ENCODE measurements at regions not wholly inside any gene's neighbourhood (a gene's known extent, or its start where the extent isn't known, plus 50 kb on each side); places are given as distances from the start of the nearest gene placed in this dataset.

GRCh38 chr9:86697213-86697612, 250.1 kb downstream of the GAS1 start:
- H3K4me2 ChIP-seq (ENCODE audit: insufficient read depth, low read length), result no peak overlapping the region
- DNase-seq (ENCODE audit: extremely low read depth in 1 of 4, low spot score in 3 of 4), result no peak
- ChIA-PET POLR2A (interaction anchor here (0.6 kb wide), 1 partner anchor 38 kb away, joined by 3 read pairs; no protein-coding TSS in a partner anchor), CTCF (ENCODE audit: low intra/inter-chr PET ratio) (no interaction called here)
- H3K4me3 ChIP-seq, result no peak overlapping the region
- H3K79me2 ChIP-seq (ENCODE audit: control insufficient read depth, insufficient read depth, low read length), result no peaks in the 10 kb centered on the region
- H3K9me1 ChIP-seq (ENCODE audit: control insufficient read depth, insufficient read depth, low read length), result no peaks in the 10 kb centered on the region
- in situ Hi-C loops (cut with MboI) (no loop called here), intact Hi-C loops (cut with micrococcal nuclease) (no loop called here)
- no peak overlapping the region for H3K27ac ChIP-seq (ENCODE audit: extremely low read depth, low read depth, low read length)
- H4K20me1 ChIP-seq (replicated peaks; ENCODE audit: control insufficient read depth, insufficient read depth, low read length), result no peaks in the 10 kb centered on the region
- 0% methylated on average over 1 of the region's 1 CpG for WGBS (ENCODE audit: insufficient coverage, low coverage, missing lambda C conversion rate)
- H3K9ac ChIP-seq (ENCODE audit: insufficient read depth in 1 of 2, low read depth in 2 of 2, low read length in 2 of 2), result no peak overlapping the region
- H3K9me3 ChIP-seq (replicated peaks; ENCODE audit: control insufficient read depth, insufficient read depth, low read depth, low read length), result no peaks in the 10 kb centered on the region
- no peak for FAIRE-seq
- no peaks in the 10 kb centered on the region for H3K36me3 ChIP-seq (ENCODE audit: control insufficient read depth, insufficient read depth, low read length)
- no peaks in the 10 kb centered on the region for H3K27me3 ChIP-seq (ENCODE audit: control insufficient read depth in 2 of 2, insufficient read depth in 2 of 2, low read length in 2 of 2)
- ATAC-seq, result no peak
- no TSS peak for BruUV-seq (replicated peaks)
- no peaks in the 10 kb centered on the region for H3K4me1 ChIP-seq (replicated peaks in 1 of 2; ENCODE audit: control insufficient read depth in 2 of 2, insufficient read depth in 2 of 2, low read length in 2 of 2)
- no peak overlapping the region for H2AFZ ChIP-seq (ENCODE audit: low read depth, low read length)
- TF ChIP-seq HDAC6 (IDR thresholded peaks at IDR 0.05; ENCODE audit: low read depth, low read length) (no peak), NR0B1 (IDR thresholded peaks at IDR 0.05; ENCODE audit: partially characterized antibody) (no peak), EHMT2 (IDR thresholded peaks at IDR 0.05) (no peak), ELK3 (CRISPR knock-in tag; IDR thresholded peaks at IDR 0.05) (no peak), ZNF57 (CRISPR knock-in tag; IDR thresholded peaks at IDR 0.05) (no peak), PTRF (tag; IDR thresholded peaks at IDR 0.05) (no peak), BCOR (IDR thresholded peaks at IDR 0.05) (no peak), SNIP1 (IDR thresholded peaks at IDR 0.05; ENCODE audit: low read depth) (no peak)

Data from K562 (cell line).